Vagina (tissue), 2 donors: ENCODE measurements at regions not wholly inside any gene's neighbourhood (a gene's known extent, or its start where the extent isn't known, plus 50 kb on each side); places are given as distances from the start of the nearest gene placed in this dataset.

ENCODE experiments used
- CTCF ChIP-seq, 3 experiments: fragments of 450-650 bp in 2 of 3; fragments of 200-600 bp in 1 of 3; sonication (generic) in 1 of 3; IDR thresholded peaks; one replicate each; pipeline ENCODE4 v1.5.1; 2017 to 2019; ENCODE audit warnings: antibody characterized with exemption in 3 of 3, mild to moderate bottlenecking in 2 of 3, moderate library complexity in 2 of 3
- POLR2A ChIP-seq, 2 donors: fragments of 450-650 bp; IDR thresholded peaks; one replicate each; pipeline ENCODE4 v1.6.1; 2017; ENCODE audit warnings: antibody characterized with exemption in 2 of 2, mild to moderate bottlenecking in 2 of 2, moderate library complexity in 2 of 2
- POLR2AphosphoS5 ChIP-seq, 2 donors: sonication (generic); formaldehyde crosslinking; IDR thresholded peaks; one replicate each; pipeline ENCODE4 v1.9.0; 2017; ENCODE audit warnings: antibody characterized with exemption in 2 of 2, mild to moderate bottlenecking in 2 of 2, low read depth in 1 of 2; ENCODE audit not compliant: insufficient read depth in 1 of 2

- TF ChIP-seq CTCF (IDR thresholded peaks at IDR 0.05), result no peak
- TF ChIP-seq POLR2AphosphoS5 (IDR thresholded peaks at IDR 0.05; ENCODE audit: insufficient read depth in 1 of 2, low read depth in 1 of 2), result no peak
- no peak for TF ChIP-seq POLR2A (IDR thresholded peaks at IDR 0.05)
These were observed 592.5 kb upstream of the USP15 start for GRCh38 chr12:61667676-61668075.
